AG04449 (cell line): ENCODE measurements at regions not wholly inside any gene's neighbourhood (a gene's known extent, or its start where the extent isn't known, plus 50 kb on each side); places are given as distances from the start of the nearest gene placed in this dataset.

Experiments used
- CTCF ChIA-PET: fragments of 350-600 bp; formaldehyde crosslinking; extraction: SDS; loops from one replicate; lab custom pipeline; 2021; ENCODE audit warnings: antibody characterized with exemption; lab: Yijun Ruan, JAX
- POLR2A ChIA-PET: fragments of 400-600, 350-600 bp; formaldehyde crosslinking; extraction: SDS; loops from one replicate; lab custom pipeline; 2020; ENCODE audit warnings: antibody characterized with exemption, inconsistent platforms; lab: Yijun Ruan, JAX
- DNase-seq: peaks from one replicate; pipeline ENCODE4 v3.0.0-alpha.2; 2010; ENCODE audit warnings: low read depth, low spot score
- H3K4me3 ChIP-seq: 2 replicates; pipeline ENCODE4 v1.5.1; 2011; ENCODE audit warnings: low read depth, mild to moderate bottlenecking, control low read depth, low read length
- CTCF ChIP-seq: IDR thresholded peaks from one replicate; pipeline ENCODE4 v1.5.1; 2011; ENCODE audit warnings: mild to moderate bottlenecking, moderate library complexity, low read length, control low read depth, inconsistent platforms; ENCODE audit not compliant: insufficient read depth; ENCODE audit errors: missing control alignments

- H3K4me3 ChIP-seq, result no peak overlapping the region
- POLR2A ChIA-PET, result no interaction called here
- CTCF ChIA-PET, result interaction anchor here (2.5 to 6.8 kb wide), 2 partner anchors 11 to 14 kb away, joined by 17 to 91 read pairs; no protein-coding TSS in a partner anchor
- TF ChIP-seq CTCF, result no peak
- no peak for DNase-seq
Measured at GRCh38 chr3:57009802-57010201, 50.7 kb upstream of the SPATA12 start.

- ChIA-PET POLR2A (no interaction called here), CTCF (interaction anchor here (2.2 to 6.8 kb wide), 3 partner anchors 8 to 14 kb away, joined by 11 to 91 read pairs (median 17); no protein-coding TSS in a partner anchor)
- DNase-seq, result no peak
- no peak for TF ChIP-seq CTCF
- H3K4me3 ChIP-seq, result no peak overlapping the region
Measured at GRCh38 chr3:57009367-57009766, 51.1 kb upstream of the SPATA12 start.

- TF ChIP-seq CTCF, result no peak
- H3K4me3 ChIP-seq, result no peak overlapping the region
- ChIA-PET CTCF (interaction anchor here (0.9 to 6.8 kb wide), 7 partner anchors 9 to 208 kb away, joined by 3 to 91 read pairs (median 6); no protein-coding TSS in a partner anchor), POLR2A (interaction anchor here (0.8 kb wide), 1 partner anchor 13 kb away, joined by 3 read pairs; no protein-coding TSS in a partner anchor)
- DNase-seq, result peak; percentile 34
Measured at GRCh38 chr3:57007521-57008460, 52.7 kb upstream of the SPATA12 start.

GRCh38 chr3:57006949-57007419 is 53.5 kb upstream of the SPATA12 start:
- peak; percentile 27 for TF ChIP-seq CTCF
- POLR2A ChIA-PET, result no interaction called here
- CTCF ChIA-PET, result interaction anchor here (1.1 to 6.8 kb wide), 6 partner anchors 8 to 207 kb away, joined by 3 to 91 read pairs (median 8); no protein-coding TSS in a partner anchor
- H3K4me3 ChIP-seq, result no peak overlapping the region
- DNase-seq, result no peak

DNA sequence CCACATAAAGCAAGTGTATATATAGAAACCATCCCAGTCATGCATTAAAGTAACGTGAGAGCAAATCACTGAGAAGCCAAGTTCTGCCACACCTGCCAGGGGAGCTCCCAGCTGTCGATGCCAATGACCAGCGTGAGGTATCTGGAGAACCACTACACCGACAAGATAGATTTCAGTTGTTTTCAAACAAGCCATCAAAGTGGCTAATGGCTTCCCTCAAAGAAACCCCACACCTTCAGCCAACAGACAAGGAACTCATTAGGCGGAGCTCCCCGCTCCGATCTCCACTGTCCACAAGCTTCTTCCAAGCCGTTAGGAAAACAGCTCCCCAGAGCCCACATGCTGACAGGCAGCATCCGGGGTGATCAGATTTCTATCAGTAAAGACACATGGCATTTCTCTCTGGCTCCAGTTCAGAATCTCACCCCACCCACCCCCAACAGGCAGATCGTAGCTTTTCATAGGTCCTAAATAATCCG is 54.2 kb upstream of the SPATA12 start:
- ChIA-PET CTCF (interaction anchor here (1.1 to 6.8 kb wide), 3 partner anchors 11 to 19 kb away, joined by 3 to 91 read pairs (median 5); no protein-coding TSS in a partner anchor), POLR2A (no interaction called here)
- no peak for TF ChIP-seq CTCF
- H3K4me3 ChIP-seq, result no peak overlapping the region
- DNase-seq, result no peak

DNA sequence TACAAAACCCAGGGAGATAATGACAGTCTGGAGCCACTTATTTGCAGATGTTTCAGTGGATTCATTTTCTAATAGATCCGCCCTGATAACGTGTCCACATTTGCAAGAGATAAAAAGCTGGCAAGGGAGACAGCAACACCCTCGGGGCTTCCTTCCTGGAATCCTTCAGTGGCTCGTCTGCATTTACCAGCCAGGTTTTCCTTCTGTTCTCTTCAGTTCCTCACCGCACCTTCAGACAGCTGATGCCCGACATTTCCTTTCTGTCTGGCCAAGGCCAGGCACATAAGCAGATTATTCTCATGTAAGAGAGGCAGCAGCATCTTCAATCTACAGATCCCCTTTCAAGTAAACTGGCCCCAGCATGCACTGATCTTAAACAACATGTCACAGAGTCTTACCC is 56.2 kb upstream of the SPATA12 start:
- CTCF ChIA-PET, result interaction anchor here (6.8 kb wide), 1 partner anchor 9 kb away, joined by 91 read pairs; no protein-coding TSS in a partner anchor
- no peak for TF ChIP-seq CTCF

More for the DNA sequence above, 56.2 kb upstream of the SPATA12 start:
- POLR2A ChIA-PET, result no interaction called here
- no peak for DNase-seq
- no peak overlapping the region for H3K4me3 ChIP-seq
